ENCODE measurements at regions not wholly inside any gene's neighbourhood (a gene's known extent, or its start where the extent isn't known, plus 50 kb on each side); places are given as distances from the start of the nearest gene placed in this dataset.

DNA sequence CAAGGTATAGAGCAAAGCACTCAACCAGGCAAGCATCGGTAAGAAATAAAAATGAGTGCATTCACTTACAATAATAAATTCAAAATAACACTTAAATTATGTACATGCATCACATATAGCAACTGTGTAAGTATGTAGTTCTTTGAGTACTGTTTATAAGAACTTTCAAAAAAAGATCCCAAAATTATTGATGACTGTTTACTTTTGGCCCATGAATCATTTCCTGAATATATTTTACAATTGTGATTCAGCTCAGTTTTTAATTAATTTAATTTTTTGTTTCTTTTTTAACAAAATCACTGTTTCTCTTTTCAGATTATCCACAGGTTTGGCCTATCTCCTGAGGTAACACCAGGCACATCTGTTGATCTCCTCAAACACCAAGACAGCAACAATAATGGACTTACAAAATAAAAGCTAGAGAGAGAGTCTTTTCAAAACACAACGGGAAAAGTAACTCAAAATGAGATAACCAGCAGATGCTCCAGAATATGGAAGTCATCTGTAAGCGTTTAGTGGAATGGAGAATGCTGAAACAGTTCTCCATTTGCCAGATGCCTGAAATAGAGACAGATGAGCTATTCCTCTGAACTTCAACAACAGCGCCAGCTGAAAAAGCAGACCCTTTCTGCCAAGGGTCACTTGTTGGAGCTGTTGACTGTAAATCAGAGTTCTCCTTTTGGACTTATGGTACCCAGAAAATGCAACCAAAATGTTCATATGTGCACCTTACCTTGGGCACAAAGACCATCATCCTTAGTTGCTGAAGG is 348.6 kb upstream of the RGMB start:
- intact Hi-C loops (cut with DNase I), result no loop called here
- no peaks in the 10 kb centered on the region for H3K9me3 ChIP-seq
- no peak overlapping the region for H3K27ac ChIP-seq
- TF ChIP-seq, protein P1, sequence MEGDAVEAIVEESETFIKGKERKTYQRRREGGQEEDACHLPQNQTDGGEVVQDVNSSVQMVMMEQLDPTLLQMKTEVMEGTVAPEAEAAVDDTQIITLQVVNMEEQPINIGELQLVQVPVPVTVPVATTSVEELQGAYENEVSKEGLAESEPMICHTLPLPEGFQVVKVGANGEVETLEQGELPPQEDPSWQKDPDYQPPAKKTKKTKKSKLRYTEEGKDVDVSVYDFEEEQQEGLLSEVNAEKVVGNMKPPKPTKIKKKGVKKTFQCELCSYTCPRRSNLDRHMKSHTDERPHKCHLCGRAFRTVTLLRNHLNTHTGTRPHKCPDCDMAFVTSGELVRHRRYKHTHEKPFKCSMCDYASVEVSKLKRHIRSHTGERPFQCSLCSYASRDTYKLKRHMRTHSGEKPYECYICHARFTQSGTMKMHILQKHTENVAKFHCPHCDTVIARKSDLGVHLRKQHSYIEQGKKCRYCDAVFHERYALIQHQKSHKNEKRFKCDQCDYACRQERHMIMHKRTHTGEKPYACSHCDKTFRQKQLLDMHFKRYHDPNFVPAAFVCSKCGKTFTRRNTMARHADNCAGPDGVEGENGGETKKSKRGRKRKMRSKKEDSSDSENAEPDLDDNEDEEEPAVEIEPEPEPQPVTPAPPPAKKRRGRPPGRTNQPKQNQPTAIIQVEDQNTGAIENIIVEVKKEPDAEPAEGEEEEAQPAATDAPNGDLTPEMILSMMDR (IDR thresholded peaks at IDR 0.05), result no peak
- ATAC-seq, result no peak
- H3K4me3 ChIP-seq, result no peak overlapping the region
- H3K27me3 ChIP-seq (ENCODE audit: low read depth), result no peaks in the 10 kb centered on the region
- DNase-seq, result no peak
- no peaks in the 10 kb centered on the region for H3K36me3 ChIP-seq
- H3K4me1 ChIP-seq, result peaks cover 19% of the 10 kb centered on the region

DNA sequence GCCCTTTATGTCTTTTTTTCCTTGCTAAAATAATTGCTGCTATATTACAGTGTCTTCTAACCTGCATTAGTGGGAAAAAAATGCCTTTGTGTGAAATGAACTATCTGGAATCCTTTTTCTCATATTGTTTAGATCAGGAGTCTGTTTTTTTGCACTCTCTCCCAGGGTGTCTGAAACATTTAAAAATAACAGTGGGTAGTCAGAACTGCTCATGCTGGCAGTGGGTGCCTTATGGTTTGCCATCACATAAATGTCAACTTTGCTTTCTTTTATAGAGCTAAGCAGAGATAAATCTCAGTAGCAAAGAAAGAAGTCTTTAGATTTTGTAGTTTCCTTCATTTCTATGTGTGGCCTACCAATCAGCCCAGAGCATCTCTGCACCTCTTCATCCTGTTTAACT is 347.8 kb upstream of the RGMB start:
- Histone ChIP-seq H3K9me3 (no peaks in the 10 kb centered on the region), H3K27me3 (ENCODE audit: low read depth) (no peaks in the 10 kb centered on the region), H3K4me3 (no peak overlapping the region), H3K36me3 (no peaks in the 10 kb centered on the region), H3K27ac (no peak overlapping the region), H3K4me1 (peaks cover 19% of the 10 kb centered on the region)
- ATAC-seq, result no peak
- DNase-seq, result no peak
- intact Hi-C loops (cut with DNase I), result no loop called here
- TF ChIP-seq, protein P1 (IDR thresholded peaks at IDR 0.05), result no peak

DNA sequence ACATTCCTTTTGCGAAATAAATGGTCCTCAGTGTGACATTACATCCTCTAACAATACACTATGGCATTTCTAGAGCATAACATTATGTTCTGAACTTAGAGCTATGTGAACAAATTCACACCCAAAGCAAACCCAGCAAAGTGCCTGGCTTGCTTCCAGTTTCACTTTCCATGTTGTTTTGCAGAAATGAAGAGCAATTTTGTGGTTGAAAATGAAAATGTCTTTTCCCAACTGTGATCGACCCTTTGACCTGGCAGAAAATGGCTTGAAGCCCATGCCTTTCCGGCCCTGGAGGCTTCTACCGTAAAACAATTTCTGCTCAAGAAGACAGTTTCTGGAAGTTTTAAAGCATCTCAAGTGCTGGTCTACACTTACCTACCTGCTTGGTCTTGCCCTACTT is 344.7 kb upstream of the RGMB start:
- intact Hi-C loops (cut with DNase I), result no loop called here
- peak; percentile 47 for DNase-seq
- Histone ChIP-seq H3K27me3 (ENCODE audit: low read depth) (no peaks in the 10 kb centered on the region), H3K4me3 (no peak overlapping the region), H3K36me3 (no peaks in the 10 kb centered on the region), H3K4me1 (peaks cover 19% of the 10 kb centered on the region), H3K27ac (no peak overlapping the region), H3K9me3 (no peaks in the 10 kb centered on the region)
- TF ChIP-seq, protein P1 (IDR thresholded peaks at IDR 0.05), result no peak
- ATAC-seq, result peak; percentile 78 to 84

DNA sequence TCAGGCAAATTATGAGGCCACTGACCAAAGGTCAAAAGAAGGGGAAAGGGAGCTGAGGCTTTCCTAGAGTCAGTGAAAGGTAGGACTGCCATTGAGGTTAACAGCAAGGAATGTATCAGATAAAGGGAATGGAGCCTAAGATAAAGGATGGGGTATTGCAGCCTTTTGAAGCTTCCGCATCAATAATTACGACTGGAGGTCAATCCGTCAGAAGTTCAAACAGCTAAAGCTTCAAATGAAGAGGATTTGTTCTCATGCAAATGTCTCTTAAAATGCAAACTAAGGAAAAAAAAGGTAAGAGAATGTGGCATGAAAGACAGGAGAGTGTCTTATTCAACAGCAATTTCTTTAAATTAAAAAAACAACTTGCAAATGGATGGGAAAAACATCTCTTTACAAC is 341.1 kb upstream of the RGMB start:
- H3K36me3 ChIP-seq, result no peaks in the 10 kb centered on the region
- peaks cover 17% of the 10 kb centered on the region for H3K4me1 ChIP-seq
- intact Hi-C loops (cut with DNase I), result no loop called here
- no peaks in the 10 kb centered on the region for H3K27me3 ChIP-seq (ENCODE audit: low read depth)
- DNase-seq, result no peak
- ATAC-seq, result no peak
- H3K27ac ChIP-seq, result no peak overlapping the region
- H3K4me3 ChIP-seq, result no peak overlapping the region
- H3K9me3 ChIP-seq, result no peaks in the 10 kb centered on the region
- TF ChIP-seq, protein P1 (IDR thresholded peaks at IDR 0.05), result no peak

DNA sequence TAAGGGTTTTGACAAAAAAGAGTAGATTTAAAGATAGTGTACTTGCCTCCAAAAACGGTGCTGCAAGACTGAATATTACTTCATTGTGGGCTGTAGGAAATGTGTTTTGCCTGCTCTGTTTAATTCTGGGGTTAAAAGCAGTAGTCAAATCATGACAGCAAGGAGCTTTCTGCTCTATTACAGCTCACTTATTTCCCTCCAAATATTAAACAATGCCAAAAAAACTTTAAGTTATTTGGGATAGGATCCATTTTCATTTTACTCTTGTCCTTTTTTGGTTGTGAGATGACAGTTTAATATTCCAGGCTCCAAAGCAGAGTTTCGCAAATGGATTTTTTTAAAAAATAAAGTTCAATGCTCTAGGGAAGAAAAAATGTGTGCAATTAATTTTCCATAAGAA is 340.4 kb upstream of the RGMB start:
- ATAC-seq, result no peak
- no peak overlapping the region for H3K4me3 ChIP-seq
- H3K4me1 ChIP-seq, result peaks cover 11% of the 10 kb centered on the region
- no peaks in the 10 kb centered on the region for H3K36me3 ChIP-seq
- intact Hi-C loops (cut with DNase I), result no loop called here
- H3K27me3 ChIP-seq (ENCODE audit: low read depth), result no peaks in the 10 kb centered on the region
- no peaks in the 10 kb centered on the region for H3K9me3 ChIP-seq
- H3K27ac ChIP-seq, result no peak overlapping the region
- no peak for DNase-seq
- TF ChIP-seq, protein P1 (IDR thresholded peaks at IDR 0.05), result no peak

Measured in lower lobe of right lung (tissue), 2 donors.